ENCODE measurements at regions not wholly inside any gene's neighbourhood (a gene's known extent, or its start where the extent isn't known, plus 50 kb on each side); places are given as distances from the start of the nearest gene placed in this dataset.

DNA sequence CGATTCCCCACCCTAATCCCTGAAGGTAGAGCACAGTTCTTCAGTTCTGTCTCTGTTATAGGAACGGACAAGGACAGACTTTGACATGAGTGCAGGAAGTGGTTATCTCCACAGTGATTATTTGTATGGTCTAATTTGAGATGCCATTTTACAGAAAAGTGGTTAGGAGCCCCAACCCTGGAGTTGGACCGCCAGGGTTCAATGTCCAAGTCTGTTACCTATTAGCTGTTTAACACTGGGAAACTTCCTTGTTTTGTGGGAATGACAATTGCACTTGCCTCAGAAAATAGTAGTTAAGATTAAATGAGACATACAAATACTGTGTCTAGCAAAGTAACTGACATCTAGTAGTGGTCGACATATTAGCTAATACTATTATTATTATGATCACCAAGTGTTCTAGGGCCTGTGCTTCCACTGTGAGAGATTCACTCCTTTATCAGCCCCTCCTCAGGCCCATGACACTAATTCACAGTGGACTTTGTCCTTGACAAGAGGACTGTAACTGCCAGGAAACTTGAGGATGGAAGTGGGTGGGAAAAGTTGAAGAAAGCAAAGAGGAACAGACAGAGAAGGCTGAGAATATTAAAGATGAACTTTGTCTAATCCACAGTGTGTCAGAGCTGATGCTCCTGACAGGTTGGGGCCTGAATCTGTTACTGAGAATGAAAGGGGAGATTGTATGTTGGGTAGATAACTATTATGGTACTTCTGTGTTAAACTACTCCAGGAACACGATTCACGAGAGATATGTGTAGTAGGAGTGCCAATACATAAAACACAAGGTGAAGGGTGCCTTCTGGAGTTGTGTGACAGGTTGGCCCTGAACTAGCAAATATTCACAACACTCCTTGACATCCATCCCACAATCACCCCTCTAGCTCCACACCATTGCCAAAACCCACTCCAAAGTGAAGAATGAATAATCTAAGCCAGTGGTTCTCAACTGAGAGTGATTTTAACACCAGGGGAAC is 66.4 kb downstream of the TAC1 start:
- Histone ChIP-seq H3K4me3 (ENCODE audit: low read depth, low read length) (no peak overlapping the region), H3K9me3 (ENCODE audit: control insufficient read depth, insufficient read depth, low read depth, low read length) (no peaks in the 10 kb centered on the region), H3K27ac (ENCODE audit: extremely low read depth, low read depth, low read length) (no peak overlapping the region), H3K4me1 (ENCODE audit: control insufficient read depth, insufficient read depth, low read length) (no peaks in the 10 kb centered on the region), H3K36me3 (ENCODE audit: control insufficient read depth in 2 of 2, insufficient read depth in 1 of 2, low read length in 2 of 2) (no peaks in the 10 kb centered on the region)
- TF ChIP-seq ZNF426 (tag by site-specific recombination; IDR thresholded peaks at IDR 0.05) (no peak), ZNF776 (tag by site-specific recombination; IDR thresholded peaks at IDR 0.05; ENCODE audit: borderline replicate concordance) (no peak)
- ChIA-PET POLR2A (no interaction called here), CTCF (no interaction called here)

DNA sequence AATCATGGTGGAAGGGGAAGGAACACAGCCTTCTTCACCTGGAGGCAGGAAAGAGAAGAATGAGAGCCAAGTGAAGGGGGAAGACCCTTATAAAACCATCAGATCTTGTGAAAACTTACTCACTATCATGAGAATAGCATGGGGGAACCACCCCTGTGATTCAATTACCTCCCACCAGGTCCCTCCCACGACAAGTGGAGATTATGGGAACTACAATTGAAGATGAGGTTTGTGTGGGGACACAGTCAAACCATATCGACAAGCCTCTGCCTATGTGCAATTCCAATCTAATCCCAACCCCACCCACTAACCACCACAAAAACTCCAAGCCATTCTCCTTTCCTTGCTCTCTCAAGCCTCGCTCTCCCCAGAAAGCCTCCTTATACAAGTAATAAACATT is 69.2 kb downstream of the TAC1 start:
- TF ChIP-seq EGR2 (tag by site-specific recombination; IDR thresholded peaks at IDR 0.05; ENCODE audit: low read depth) (peak; percentile 81), ZNF600 (tag by site-specific recombination; IDR thresholded peaks at IDR 0.05) (no peak), ZBTB17 (tag by site-specific recombination; IDR thresholded peaks at IDR 0.05) (no peak), ZFHX2 (tag by site-specific recombination; conservative IDR thresholded peaks at IDR 0.05) (peak; percentile 62)
- TF ChIP-seq, protein P1, sequence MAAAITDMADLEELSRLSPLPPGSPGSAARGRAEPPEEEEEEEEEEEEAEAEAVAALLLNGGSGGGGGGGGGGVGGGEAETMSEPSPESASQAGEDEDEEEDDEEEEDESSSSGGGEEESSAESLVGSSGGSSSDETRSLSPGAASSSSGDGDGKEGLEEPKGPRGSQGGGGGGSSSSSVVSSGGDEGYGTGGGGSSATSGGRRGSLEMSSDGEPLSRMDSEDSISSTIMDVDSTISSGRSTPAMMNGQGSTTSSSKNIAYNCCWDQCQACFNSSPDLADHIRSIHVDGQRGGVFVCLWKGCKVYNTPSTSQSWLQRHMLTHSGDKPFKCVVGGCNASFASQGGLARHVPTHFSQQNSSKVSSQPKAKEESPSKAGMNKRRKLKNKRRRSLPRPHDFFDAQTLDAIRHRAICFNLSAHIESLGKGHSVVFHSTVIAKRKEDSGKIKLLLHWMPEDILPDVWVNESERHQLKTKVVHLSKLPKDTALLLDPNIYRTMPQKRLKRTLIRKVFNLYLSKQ (tag by site-specific recombination; IDR thresholded peaks at IDR 0.05; ENCODE audit: borderline replicate concordance), result no peak
- no peak overlapping the region for H3K27ac ChIP-seq (ENCODE audit: extremely low read depth, low read depth, low read length)
- ChIA-PET CTCF (no interaction called here), POLR2A (no interaction called here)
- no peak overlapping the region for H3K4me3 ChIP-seq (ENCODE audit: low read depth, low read length)
- H3K9me3 ChIP-seq (ENCODE audit: control insufficient read depth, insufficient read depth, low read depth, low read length), result no peaks in the 10 kb centered on the region
- H3K4me1 ChIP-seq (ENCODE audit: control insufficient read depth, insufficient read depth, low read length), result no peaks in the 10 kb centered on the region
- H3K36me3 ChIP-seq (ENCODE audit: control insufficient read depth in 2 of 2, insufficient read depth in 1 of 2, low read length in 2 of 2), result no peaks in the 10 kb centered on the region

All from HEK293 (cell line).